ENCODE measurements at regions not wholly inside any gene's neighbourhood (a gene's known extent, or its start where the extent isn't known, plus 50 kb on each side); places are given as distances from the start of the nearest gene placed in this dataset.

- DNase-seq: no peak
These were observed 51.9 kb upstream of the PTPRS start for GRCh38 chr19:5392486-5392885.

- DNase-seq: no peak
These were observed 52.5 kb upstream of the PTPRS start for GRCh38 chr19:5393088-5393487.

DNA sequence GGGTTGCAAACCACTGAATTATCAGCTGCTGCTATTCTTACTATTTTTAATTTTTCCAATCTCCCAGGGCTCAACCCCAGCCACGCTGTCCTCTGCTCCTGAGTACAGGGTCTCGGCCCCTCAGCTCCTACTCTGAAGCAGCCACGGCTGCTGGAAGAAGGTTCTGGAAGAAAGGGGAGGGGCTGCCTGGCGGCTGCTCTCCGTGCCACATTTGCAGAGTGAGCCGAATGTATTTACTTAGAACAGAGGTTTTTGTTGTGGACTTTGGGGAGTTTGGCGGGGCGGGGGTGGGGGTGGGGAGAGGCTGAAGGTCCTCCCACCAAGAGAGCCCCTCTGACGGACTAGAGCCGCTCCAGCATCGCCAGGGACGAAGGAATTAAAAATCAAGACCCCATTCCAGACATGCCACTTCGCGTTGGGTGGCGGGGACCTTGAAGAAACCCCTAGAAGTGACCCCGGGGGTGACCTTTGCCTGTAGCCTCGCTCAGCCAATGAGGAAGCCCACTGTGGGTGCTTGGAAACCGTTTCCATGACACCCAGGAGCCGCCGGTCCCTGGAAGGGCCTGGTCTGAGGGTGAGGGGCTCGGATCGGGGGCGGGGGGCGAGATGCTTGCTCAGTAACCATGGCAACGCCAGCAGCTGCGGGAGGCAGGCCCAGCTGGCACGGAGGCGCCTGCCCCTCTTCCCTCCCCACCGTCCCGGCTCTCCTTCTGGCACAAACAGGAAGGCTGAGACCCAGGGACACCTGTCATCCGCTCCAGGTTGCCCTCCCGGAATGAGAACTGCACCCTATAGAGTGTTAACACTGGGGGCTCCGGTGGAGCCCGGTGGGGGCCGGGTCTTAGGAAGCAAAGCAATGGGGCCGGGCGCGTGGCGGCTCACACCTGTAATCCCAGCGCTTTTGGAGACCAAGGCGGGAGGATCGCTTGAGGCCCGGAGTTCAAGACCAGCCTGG, 54.2 kb upstream of the PTPRS start:
- no peak for DNase-seq

DNA sequence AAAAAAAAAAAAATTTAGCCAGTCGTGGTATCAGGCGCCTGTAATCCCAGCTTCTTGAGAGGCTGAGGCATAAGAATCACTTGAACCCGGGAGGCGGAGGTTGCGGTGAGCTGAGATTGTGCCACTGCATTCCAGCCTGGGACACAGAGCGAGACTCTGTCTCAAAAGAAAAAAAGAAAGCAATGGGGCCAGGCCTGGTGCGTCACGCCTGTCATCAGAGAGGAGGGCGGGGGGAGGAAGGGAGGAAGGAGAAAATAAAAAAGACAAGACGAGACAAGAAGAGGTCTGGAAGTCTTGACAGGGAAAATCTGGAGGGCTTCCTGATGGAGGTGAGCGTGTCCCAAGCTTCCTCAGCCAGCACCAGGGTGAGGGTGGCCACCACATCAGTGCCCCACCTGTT, 54.9 kb upstream of the PTPRS start:
- DNase-seq: no peak

- no peak for DNase-seq
These were observed 55.7 kb upstream of the PTPRS start for GRCh38 chr19:5396096-5396939.

DNA sequence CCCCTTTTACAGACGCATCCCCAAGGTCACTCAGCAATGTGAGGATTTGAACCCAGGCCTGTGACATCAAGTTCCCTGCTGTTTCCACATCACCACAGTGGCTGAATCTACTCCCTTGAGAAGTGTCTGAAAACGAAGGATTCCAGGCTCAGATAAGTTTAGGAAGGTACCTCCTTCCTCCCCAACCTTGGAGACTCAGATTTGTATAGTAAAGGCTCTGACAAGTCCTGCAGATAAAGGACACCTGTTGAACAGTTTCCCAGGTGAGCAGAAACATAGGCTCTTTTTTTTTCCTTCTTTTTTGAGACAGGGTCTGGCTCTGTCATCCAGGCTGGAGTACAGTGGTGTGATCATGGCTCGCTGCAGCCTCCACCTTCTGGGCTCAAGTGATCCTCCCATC, 56.4 kb upstream of the PTPRS start:
- no peak for DNase-seq

DNA sequence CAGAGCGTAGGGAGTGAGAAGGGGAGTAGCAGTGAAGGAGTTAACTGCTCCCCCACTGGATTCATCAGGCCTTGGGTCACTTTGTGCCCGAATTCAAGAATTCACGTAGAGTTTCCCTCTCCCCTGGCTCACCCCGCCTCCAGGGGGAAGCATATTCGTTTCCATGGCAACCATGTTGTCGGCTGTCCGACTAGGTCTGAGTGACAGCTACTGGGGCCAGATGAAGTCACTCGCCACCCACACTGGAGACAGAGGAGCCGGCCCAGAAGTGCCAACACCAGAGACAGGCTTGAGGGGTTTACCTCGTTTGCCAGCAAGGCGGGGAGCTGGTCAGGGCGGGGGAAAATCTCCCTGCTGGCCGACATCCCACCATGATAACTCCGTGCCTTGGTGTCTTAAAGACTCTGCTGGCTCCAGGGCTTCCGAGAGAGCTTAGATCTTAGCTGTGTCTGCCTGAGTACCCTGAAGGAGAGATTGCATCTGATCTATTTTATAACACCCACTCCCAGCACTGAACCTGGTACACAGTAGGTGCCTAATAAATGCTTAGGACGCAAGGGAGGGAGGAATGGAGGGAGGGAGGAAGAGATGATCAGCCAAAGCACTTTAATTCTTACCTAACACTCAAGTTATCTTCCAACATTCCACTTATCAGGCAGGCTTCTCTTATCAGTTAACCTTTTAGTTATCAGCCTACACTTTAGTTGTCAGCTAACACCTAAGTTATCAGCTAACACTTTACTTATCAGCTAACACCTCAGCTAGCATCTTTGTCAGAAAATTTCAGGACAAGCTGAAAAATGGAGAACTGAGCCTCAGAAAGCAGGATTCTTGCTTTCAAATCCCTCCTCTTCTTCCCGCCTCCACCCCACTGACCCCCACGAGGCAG, 57.2 kb upstream of the ZNRF4 start:
- no peak for DNase-seq

DNA sequence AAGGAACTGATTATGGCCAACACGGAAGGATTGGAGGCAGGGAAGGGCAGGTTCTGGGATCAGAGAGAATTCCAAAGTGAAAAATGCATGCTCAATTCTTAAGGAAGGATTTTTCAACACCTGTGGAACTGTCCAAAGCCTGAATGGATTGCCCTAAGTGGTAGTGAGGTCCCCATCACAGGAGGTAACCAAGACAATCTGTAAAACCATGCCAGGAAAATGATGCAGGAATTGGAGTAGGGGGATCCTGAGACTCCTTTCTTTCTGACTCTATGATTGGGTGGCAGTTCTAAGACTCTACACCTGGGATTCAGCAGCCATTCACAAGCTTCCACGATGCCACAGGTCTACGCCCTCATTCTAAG, 56.5 kb upstream of the ZNRF4 start:
- no peak for DNase-seq

GRCh38 chr19:5403968-5404640, 51.1 kb upstream of the ZNRF4 start:
- DNase-seq: peak; percentile 64
